ENCODE measurements at regions not wholly inside any gene's neighbourhood (a gene's known extent, or its start where the extent isn't known, plus 50 kb on each side); places are given as distances from the start of the nearest gene placed in this dataset.

DNA sequence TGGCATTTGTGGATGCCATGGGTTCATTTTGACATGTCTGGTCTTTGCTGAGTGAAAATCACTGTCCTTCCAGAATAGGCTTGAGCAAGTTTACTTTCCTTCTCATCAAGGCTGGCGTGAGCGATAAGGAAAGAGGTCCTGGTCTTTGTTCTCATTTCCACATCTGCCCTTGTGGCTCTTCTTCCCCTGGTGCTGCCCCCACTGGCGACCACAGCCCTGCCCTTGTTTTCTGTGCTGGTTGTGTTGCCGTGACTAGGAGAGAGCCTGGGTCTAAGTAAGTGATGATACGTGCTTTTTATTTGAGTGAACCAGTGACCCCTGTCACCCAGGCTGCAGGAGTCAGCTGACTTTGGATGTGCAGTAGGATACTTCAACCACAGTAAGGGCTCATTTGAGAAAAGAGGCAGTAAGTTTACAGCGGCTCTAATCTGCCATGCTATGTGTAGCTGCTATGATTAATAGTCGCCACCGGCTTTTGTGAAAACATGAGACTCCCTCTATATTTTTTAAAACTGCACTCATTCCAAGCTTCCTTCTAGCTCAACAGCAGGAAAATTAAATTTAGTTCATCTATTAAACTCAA lies 441.7 kb downstream of the RNF144A start:
- FAIRE-seq (no peak), ATAC-seq (no peak), DNase-seq (no peak)
- H3K4me1 ChIP-seq = peaks cover 21 to 26% (median 24%) of the 10 kb centered on the region in 3 donors
- 73 to 75% methylated on average over 8 of the region's 8 CpGs for WGBS, 2 donors
- no peak overlapping the region for H3K27ac ChIP-seq
- H3K9me3 ChIP-seq = no peaks in the 10 kb centered on the region
- intact Hi-C loops (cut with DNase I) = no loop called here
- H3K27me3 ChIP-seq = no peaks in the 10 kb centered on the region
- H3K4me3 ChIP-seq = no peak overlapping the region
- H3K36me3 ChIP-seq = no peaks in the 10 kb centered on the region
- no peak for TF ChIP-seq CTCF (IDR thresholded peaks at IDR 0.05)

DNA sequence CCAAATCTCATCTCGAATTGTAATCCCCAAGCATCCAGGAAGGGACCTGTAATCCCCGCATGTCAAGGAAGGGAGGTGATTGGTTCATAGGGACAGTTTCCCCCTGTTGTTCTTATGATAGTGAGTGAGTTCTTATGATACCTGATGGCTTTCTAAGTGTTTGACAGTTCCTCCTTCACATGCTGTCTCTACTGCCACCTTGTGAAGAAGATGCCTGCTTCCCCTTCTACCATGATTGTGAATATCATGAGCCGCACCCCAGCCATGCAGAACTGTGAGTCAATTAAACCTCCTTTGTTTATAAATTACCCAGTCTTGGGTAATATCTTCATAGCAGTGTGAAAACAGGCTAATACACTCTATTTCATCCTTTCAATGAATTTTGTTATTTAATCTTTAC lies 446.7 kb downstream of the RNF144A start:
- no peaks in the 10 kb centered on the region for H3K36me3 ChIP-seq
- no peaks in the 10 kb centered on the region for H3K27me3 ChIP-seq
- WGBS, 2 donors = 83 to 91% methylated on average over 3 of the region's 3 CpGs
- no peak overlapping the region for H3K4me3 ChIP-seq
- no peak for TF ChIP-seq CTCF (IDR thresholded peaks at IDR 0.05)
- intact Hi-C loops (cut with DNase I) = no loop called here
- DNase-seq (no peak), FAIRE-seq (no peak), ATAC-seq (no peak)
- no peaks in the 10 kb centered on the region for H3K4me1 ChIP-seq
- H3K27ac ChIP-seq = no peak overlapping the region
- H3K9me3 ChIP-seq = no peaks in the 10 kb centered on the region

DNA sequence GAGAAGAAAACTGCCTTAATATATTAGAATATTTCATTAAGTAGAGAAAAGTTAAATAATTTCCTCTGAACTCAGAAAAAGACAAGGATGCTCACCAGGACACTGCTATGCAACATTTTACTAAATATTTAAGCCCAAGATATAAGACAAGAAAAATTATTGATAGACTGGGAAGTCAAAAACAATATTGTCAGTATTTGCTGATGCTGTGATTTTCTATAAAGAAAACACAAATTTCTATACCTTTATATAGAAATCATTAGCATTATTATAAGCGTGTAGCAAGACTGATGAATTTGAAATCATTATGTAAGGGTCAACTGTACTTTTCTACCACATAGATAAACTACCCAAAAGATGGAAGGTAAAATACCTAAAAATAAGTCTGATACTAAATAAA lies 451.0 kb downstream of the RNF144A start:
- no peak for FAIRE-seq
- Histone ChIP-seq H3K27ac (no peak overlapping the region), H3K9me3 (no peaks in the 10 kb centered on the region), H3K36me3 (no peaks in the 10 kb centered on the region), H3K4me1 (peaks cover 0 to 3% (median 0%) of the 10 kb centered on the region in 3 donors), H3K27me3 (no peaks in the 10 kb centered on the region), H3K4me3 (no peak overlapping the region)
- intact Hi-C loops (cut with DNase I) = no loop called here
- no peak for ATAC-seq
- no peak for TF ChIP-seq CTCF (IDR thresholded peaks at IDR 0.05)
- DNase-seq = no peak
- 94% methylated on average over 1 of the region's 1 CpG for WGBS, 2 donors

DNA sequence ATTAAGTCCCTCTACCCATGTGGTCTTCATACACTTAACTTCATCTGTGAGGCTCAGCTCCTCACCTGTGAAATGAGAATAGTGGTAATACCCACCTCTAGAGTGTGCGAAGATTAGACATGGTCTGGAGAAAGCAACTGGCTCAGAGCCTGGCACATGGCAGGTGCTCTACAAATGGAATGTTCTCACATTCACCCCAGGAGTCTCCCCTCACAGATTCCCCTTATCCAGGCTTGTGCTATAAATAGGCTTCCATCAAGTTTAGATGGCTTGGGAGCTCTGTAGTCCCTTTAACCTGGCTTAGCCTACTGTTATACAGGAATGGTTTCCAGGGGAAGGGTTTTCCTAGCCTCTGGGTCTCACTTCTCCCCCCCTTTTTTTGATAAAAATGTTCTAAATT lies 455.9 kb downstream of the RNF144A start:
- TF ChIP-seq CTCF (IDR thresholded peaks at IDR 0.05) = no peak
- Histone ChIP-seq H3K27ac (no peak overlapping the region), H3K27me3 (no peaks in the 10 kb centered on the region), H3K4me3 (no peak overlapping the region), H3K4me1 (peaks cover 0 to 10% (median 9%) of the 10 kb centered on the region in 3 donors), H3K9me3 (no peaks in the 10 kb centered on the region), H3K36me3 (no peaks in the 10 kb centered on the region)
- 39 to 40% methylated on average over 1 of the region's 1 CpG for WGBS, 2 donors
- peak in 2 of 6 donors; percentile 16 to 49 for DNase-seq
- FAIRE-seq = no peak
- peak; percentile 38 to 85 (median 72) for ATAC-seq
- intact Hi-C loops (cut with DNase I) = no loop called here

DNA sequence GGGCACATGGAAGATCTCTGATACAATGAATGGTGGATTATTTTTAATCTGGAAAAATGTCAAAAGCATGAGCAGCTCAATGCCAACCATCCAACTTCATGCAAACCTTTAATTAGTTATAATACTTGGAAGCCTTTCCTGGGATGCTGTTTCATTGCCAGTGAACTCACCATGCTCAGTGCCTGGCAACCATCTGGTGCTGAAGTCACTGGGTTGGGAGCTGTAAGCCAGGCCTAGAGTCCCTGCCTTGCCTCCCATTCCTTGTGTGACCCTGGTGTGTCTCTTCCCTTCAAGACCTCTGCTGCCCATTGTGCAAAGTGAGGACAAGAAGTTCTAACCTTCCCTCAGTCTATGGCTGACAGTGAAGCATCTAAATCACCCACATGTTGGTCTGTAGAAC lies 458.7 kb downstream of the RNF144A start:
- no peak for FAIRE-seq
- intact Hi-C loops (cut with DNase I) = no loop called here
- TF ChIP-seq CTCF (IDR thresholded peaks at IDR 0.05) = no peak

More for the DNA sequence above, 458.7 kb downstream of the RNF144A start:
- no peaks in the 10 kb centered on the region for H3K9me3 ChIP-seq
- no peaks in the 10 kb centered on the region for H3K27me3 ChIP-seq
- H3K4me1 ChIP-seq = peaks cover 4 to 15% (median 12%) of the 10 kb centered on the region in 3 donors
- H3K4me3 ChIP-seq = no peak overlapping the region
- DNase-seq (no peak), ATAC-seq (no peak)
- H3K36me3 ChIP-seq = no peaks in the 10 kb centered on the region
- H3K27ac ChIP-seq = no peak overlapping the region
